NCI-H146 treated with DMSO at 0.1 percent for 48 hours (cell line): ENCODE measurements at regions not wholly inside any gene's neighbourhood (a gene's known extent, or its start where the extent isn't known, plus 50 kb on each side); places are given as distances from the start of the nearest gene placed in this dataset.
"Not testable (repeated sequence)": the region's sequence is repeated elsewhere in the genome, so short reads cannot be mapped to it uniquely, and the experiment has no call there.

Experiments used
- DNase-seq: peaks from one replicate; lab custom pipeline; 2025; ENCODE audit not compliant: unreplicated experiment; lab: John Stamatoyannopoulos, UW

DNA sequence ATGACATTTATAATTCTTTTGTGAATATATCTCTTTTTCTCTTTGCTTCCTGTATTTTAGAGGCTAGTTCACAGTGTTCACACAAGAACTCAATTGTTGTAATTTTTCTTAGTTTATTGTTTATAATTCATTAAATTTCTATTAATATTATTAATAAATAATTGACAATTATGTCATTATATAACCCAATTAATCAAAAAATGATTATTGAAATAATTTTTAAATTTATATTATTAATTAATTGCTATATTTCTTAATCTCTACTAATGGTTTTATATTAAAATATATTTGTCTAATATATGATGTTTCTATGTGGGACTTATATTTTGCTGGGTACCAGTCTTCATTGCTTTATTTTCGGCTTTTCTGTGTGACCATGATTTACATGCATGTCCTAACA, 618.4 kb downstream of the CDH9 start:
- DNase-seq: no peak

DNA sequence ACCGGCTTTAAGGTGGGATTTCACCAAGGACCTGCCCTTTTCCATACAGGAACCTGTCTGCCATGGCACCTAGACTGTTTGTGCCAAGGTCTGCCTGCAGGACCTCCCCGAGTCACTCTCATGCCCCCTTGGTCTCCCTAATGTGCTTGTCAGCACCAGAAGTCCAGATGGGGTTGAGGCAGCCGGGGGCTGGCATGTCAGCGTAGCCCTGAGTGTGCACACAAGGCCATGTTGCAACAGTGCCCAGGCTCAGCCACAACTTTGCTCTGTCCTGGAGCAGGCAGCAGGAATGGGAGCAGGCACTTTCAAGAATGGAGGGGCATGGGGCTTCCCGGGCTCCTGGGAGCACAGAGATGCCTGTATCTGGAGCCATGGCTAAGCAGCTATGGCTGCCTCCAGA, 621.5 kb downstream of the CDH9 start:
- no peak for DNase-seq

- no peak for DNase-seq
Observed at GRCh38 chr5:26415987-26416779, 622.2 kb downstream of the CDH9 start.

GRCh38 chr5:26390608-26391007, 647.8 kb downstream of the CDH9 start:
- no peak for DNase-seq

GRCh38 chr5:26388976-26389375, 649.4 kb downstream of the CDH9 start:
- DNase-seq: peak; percentile 30

- no peak for DNase-seq
Observed at GRCh38 chr5:26386532-26386931, 651.9 kb downstream of the CDH9 start.

DNA sequence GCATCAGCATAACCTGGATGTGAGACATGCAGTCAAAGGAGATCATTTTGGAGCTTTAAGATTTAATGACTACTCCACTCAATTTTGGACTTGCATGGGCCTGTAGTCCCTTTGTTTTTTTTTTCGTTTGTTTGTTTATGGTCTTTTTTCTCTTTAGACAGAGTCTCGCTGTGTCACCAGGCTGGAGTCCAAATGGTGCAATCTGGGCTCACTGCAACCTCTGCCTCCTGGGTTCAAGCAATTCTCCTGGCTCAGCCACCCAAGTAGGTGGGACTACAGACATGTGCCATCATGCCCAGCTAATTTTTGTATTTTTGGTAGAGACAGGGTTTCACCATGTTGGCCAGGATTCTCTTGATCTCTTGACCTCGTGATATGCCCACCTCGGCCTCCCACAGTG, 673.8 kb downstream of the CDH9 start:
- DNase-seq: not testable (repeated sequence)

- no peak for DNase-seq
Observed at GRCh38 chr5:26343801-26344325, 694.5 kb downstream of the CDH9 start.

DNA sequence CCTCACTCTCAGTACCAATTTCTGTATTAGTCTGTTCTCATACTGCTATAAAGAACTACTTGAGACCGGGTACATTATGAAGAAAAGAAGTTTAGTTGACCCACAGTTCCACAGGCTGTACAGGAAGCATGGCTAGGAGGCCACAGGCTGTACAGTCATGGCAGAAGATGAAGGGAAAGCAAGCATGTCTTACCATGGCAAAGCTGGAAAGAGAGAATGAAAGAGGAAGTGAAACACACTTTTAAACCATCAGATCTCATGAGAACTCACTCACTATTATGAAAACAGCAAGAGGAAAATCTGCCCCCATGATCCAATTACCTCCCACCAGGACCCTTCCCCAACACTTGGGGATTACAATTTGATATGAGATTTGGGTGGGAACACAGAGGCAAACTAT, 698.8 kb downstream of the CDH9 start:
- no peak for DNase-seq

DNA sequence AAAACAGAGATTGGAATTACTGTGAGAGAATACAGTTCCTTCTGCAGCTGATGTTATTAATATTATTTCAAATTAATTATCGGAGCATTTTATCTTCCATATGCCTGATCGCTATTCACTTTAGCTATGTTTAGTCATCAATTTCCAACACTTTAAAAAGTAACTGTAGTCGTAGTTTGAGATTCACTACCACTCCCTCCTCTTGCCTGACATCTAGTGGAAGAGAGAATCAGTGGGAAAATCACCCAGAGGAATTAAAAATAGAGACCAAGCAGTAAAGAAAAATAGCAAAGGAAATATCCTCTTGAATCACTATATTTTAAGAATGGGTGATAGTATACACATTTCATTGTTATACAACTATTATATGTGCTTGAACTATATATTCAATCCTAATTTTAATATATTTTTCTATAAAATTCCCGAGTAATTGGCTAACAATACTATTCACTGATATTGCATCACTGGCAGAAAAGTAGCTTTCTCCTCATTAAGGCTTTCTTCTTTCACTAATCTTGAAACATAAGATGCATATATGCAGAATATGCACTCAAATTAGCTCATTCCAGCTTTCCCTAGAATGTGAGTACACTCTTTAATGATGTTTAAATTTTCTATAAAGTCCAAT, 708.7 kb downstream of the CDH9 start:
- peak; percentile 8 for DNase-seq

DNA sequence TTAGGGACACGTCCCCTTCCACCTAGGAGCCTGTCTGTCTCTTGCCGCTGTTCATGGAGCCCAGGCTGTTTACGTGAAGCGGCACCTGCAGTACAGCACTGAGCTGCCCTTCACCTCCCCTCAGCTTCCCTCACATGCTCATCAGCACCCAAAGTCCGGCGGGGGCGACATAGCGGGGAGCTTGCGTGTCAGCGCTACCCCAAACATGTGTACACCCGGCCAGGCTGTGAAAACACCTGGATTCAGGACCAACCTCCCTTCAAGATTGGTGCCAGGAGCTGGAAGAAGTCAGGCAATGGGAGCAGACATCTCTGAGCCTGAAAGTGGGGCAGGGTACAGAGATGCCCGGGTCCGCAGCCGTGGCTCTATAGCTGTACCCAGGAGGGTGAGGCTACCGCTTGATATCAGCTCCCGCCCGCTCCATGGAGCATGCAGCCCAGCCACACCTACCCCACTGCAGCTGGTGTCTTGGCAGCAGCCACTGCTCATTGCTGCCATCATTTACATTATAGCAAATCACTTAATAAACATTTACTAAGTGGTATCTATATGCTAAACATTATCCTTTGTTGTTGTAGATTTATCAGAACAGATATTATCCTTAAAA, 712.1 kb downstream of the CDH9 start:
- no peak for DNase-seq

DNA sequence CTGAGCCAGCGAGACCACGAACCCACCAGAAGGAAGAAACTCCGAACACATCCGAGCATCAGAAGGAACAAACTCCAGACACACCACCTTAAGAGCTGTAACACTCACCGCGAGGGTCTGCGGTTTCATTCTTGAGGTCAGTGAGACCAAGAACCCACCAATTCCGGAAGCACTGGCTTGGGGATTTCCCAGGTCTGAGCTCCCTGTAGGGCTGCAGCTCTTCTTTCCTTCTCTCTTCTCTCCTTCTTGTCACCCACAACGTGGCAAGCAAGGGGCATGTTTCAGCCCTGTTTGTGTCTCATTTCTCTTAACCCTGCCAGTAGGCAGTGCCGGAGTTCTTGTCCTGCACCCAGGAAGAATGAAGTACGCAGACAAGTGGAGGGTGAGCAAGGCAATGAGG, 713.0 kb downstream of the CDH9 start:
- not testable (repeated sequence) for DNase-seq

- DNase-seq: not testable (repeated sequence)
Observed at GRCh38 chr5:26324273-26324895, 714.0 kb downstream of the CDH9 start.

DNA sequence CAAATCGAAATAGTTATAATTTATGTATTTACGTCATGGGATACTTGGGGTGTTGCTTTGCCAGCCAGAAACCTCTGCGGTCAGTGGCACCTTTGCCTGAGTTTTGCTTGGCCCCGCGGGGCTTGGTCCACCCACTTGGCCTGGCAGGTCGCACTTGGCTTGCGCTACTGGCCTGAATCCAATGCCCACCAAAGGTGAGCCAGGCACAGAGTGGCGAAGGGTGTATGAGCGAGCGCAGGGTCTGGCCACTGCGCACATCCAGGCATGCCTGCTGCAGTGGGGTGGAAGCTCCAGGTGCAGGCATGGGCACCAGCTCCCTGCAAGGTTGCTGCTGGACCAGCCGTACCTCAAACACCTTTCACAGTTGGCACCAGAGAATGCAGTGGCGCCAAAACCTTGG, 714.6 kb downstream of the CDH9 start:
- DNase-seq: no peak

DNA sequence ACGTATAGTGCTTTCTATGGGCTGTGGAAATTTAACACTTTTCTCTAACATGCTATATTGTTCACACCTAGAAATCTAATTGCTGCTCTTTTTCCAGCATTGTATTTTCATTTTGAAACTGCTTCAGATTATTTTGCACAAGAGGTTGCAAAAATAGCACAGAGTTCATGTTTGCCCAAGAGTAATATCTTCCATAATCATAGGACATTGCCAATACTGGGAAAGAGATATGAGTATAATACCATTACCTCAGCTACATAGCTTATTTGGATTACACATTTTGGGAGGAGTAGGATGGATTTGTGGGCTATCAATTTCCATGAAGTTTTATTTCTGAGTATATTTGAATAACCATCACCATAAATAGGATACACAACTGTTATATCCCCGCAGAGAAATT, 717.1 kb downstream of the CDH9 start:
- no peak for DNase-seq

DNA sequence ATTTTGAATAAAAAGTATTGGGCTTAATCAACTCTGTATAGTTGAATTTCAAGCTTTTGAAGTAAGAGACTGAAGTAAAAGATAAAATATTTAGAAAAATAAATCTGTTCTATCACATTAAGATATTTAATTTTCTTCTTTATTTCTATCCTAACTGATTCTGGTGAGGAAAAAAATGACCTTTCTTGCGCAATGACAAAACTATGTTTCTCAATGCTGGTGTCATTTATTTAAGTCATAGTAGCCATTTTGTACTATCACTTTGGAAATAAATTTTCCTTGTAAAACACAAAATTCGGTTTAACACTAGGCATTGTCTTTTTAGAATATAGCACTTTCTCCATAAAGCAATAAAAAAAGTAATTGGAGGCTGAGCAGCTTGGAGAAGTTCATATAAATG, 728.0 kb downstream of the CDH9 start:
- DNase-seq: no peak

DNA sequence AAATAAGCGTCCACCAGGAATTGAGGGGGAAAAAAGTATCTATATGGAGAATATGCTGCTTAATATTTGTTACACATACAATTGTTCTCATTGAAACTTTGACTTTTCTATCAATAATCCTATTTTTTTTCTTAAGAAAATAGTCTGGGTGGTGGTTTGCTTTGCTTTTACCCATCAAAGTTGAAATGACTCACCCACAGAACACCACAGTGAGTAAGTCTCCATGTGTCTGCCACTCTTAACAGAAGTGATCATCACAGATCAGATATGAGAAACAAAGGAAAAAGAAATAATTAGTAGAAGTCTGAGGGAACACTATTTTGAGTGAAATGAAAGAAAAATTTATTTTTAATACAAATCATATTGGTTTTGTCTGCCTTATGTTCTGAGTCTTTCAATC, 742.8 kb downstream of the CDH9 start:
- no peak for DNase-seq

GRCh38 chr5:26282190-26282589, 756.2 kb downstream of the CDH9 start:
- DNase-seq: no peak

DNA sequence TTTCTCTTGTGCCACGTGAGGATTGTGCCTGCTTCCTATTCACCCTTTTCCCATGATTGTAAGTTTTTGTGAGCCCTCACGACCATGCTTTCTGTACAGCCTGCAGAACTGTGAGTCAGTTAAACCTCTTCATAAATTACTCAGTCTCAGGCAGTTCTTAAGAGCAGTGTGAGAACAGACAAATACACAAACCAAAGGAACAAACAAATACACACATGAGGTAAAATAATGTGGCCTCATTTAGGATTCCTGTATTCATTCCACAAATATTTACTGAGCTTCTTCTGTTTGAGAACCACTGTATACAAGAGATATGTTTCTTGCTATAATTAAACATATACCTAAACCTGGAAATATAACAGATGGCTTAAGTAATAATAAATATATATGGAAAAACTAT, 760.3 kb downstream of the CDH9 start:
- DNase-seq: no peak

- DNase-seq: no peak
Observed at GRCh38 chr5:26259081-26259480, 779.3 kb downstream of the CDH9 start.

DNA sequence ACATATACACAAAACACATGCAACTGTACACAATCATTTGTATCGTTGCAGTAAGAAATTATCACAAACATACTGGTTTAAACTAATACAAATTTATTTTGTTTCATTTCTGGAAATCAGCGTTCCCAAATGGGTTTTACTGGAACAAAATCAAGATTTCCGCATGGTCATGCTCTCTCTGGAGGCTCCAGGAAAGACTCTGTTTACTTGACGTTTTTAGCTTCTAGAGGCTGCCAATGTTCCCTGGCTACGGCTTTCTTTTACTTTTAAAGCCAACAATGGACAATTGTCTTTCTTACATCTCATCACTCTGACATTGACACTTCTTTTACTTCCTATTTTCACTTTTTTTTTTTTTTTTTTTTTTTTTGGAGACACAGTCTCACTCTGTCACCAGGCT, 793.1 kb downstream of the CDH9 start:
- DNase-seq: no peak

GRCh38 chr5:26239588-26239987, 798.8 kb downstream of the CDH9 start:
- no peak for DNase-seq
